ENCODE measurements at regions not wholly inside any gene's neighbourhood (a gene's known extent, or its start where the extent isn't known, plus 50 kb on each side); places are given as distances from the start of the nearest gene placed in this dataset.

GRCh38 chr2:76688732-76689131, 833.4 kb downstream of the LRRTM4 start:
- TF ChIP-seq CTCF (conservative IDR thresholded peaks at IDR 0.05; ENCODE audit: low read depth, low read length) (no peak), EZH2phosphoT487 (IDR thresholded peaks at IDR 0.05; ENCODE audit: borderline replicate concordance, low read length) (no peak)
